Right cardiac atrium (tissue), 5 donors: ENCODE measurements at regions not wholly inside any gene's neighbourhood (a gene's known extent, or its start where the extent isn't known, plus 50 kb on each side); places are given as distances from the start of the nearest gene placed in this dataset.
"Not testable (repeated sequence)": the region's sequence is repeated elsewhere in the genome, so short reads cannot be mapped to it uniquely, and the experiment has no call there.

Experiments used
- ATAC-seq, 2 donors: fragments of 200-7000 bp; cut with Tn5 transposase; one replicate each; pipeline versions ENCODE4 v1.8.0 to v1.9.1; 2020; ENCODE audit warnings: moderate library complexity in 2 of 2, mild to moderate bottlenecking in 1 of 2
- DNase-seq, 3 donors: peaks; one replicate each; pipeline ENCODE4 v3.0.0-alpha.2; 2020
- H3K27ac ChIP-seq: one replicate; pipeline ENCODE4 v1.5.1; 2013; ENCODE audit warnings: mild to moderate bottlenecking, low read length, control low read depth, moderate library complexity
- H3K27me3 ChIP-seq: one replicate; pipeline ENCODE4 v1.6.1; 2013; ENCODE audit not compliant: control insufficient read depth, insufficient read depth
- H3K4me1 ChIP-seq: one replicate; pipeline ENCODE4 v1.6.1; 2013; ENCODE audit warnings: low read length; ENCODE audit not compliant: control insufficient read depth, insufficient read depth
- H3K4me3 ChIP-seq: one replicate; pipeline ENCODE4 v1.5.1; 2013; ENCODE audit warnings: low read length, control low read depth
- H3K9me3 ChIP-seq: one replicate; pipeline ENCODE4 v1.6.1; 2013; ENCODE audit warnings: low read length; ENCODE audit not compliant: control insufficient read depth
- WGBS: extraction: QIAGEN DNeasy Blood & Tissue Kit; methylation state at CpG from one replicate; pipeline ENCODE4 v1.1.7; 2013; 5-methylcytosine and 5-hydroxymethylcytosine counted together
- intact Hi-C, 4 donors: fragments of 100-400 bp; cut with DNase I; formaldehyde crosslinking; loops; one replicate each; pipeline versions ENCODE4 v1.11.0 to v1.14.0; 2022 to 2023
- donor health status: healthy with polysubstance abuse.
- donor health status: DM: no; HTN: yes; CAD: no.
- donor health status: DM: no; HTN: no; CAD: no.
- donor health status: DM: no; HTN: yes; CAD: no; lungs with severe emphysema.
- donor health status: DM: yes; HTN: yes; CAD: no.

GRCh38 chr12:127044836-127045235, 1222.1 kb upstream of the TMEM132C start:
- intact Hi-C loops: no loop called here
- Histone ChIP-seq H3K4me3 (no peak overlapping the region), H3K27me3 (no peaks in the 10 kb centered on the region), H3K4me1 (no peaks in the 10 kb centered on the region), H3K9me3 (no peaks in the 10 kb centered on the region), H3K27ac (no peak overlapping the region)
- WGBS: 9% methylated on average over 1 of the region's 1 CpG
- DNase-seq (no peak), ATAC-seq (no peak)

DNA sequence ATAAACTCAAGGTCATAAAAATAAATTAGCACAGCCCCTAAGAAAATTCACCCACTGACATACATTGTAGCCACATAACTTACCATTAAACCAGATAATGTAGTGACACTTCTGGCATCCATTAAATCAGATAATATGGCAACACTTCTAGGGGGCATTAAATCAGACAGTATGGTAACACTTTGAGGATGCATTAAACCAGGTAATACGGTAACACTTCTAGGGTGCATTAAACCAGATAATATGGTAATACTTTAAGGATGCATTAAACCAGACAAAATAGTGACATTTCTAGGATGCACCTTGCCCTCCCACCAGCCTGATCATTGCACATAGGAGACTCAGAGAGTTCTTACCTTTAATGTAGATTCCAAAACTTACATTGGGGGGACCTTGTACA, 1220.5 kb upstream of the TMEM132C start:
- ATAC-seq (no peak), DNase-seq (no peak)
- no peaks in the 10 kb centered on the region for H3K27me3 ChIP-seq
- no peaks in the 10 kb centered on the region for H3K4me1 ChIP-seq
- H3K4me3 ChIP-seq: no peak overlapping the region
- no peak overlapping the region for H3K27ac ChIP-seq
- 79% methylated on average over 1 of the region's 1 CpG for WGBS
- intact Hi-C loops: no loop called here
- no peaks in the 10 kb centered on the region for H3K9me3 ChIP-seq

DNA sequence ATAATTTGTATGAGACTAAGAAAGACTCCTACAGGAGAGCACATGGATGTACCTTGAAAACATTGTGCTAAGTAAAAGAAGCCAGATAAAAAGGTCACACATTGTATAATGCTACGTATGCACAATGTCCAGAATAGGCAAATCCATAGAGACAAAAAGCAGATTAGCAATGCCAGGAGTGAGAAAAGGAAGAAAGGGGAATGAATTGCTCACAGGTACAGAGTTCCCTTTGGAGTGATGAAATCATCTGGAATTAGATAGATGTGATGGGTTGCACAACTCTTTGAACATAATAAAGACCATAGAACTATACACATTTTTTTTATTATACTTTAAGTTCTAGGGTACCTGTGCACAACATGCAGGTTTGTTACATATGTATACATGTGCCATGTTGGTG, 1218.9 kb upstream of the TMEM132C start:
- Histone ChIP-seq H3K4me3 (no peak overlapping the region), H3K27me3 (no peaks in the 10 kb centered on the region), H3K27ac (no peak overlapping the region), H3K9me3 (no peaks in the 10 kb centered on the region), H3K4me1 (no peaks in the 10 kb centered on the region)
- DNase-seq (no peak), ATAC-seq (no peak)
- intact Hi-C loops: no loop called here
- 70% methylated on average over 1 of the region's 1 CpG for WGBS

- H3K9me3 ChIP-seq, H3K4me1 ChIP-seq, ATAC-seq, H3K27me3 ChIP-seq, DNase-seq, intact Hi-C loops, H3K4me3 ChIP-seq, H3K27ac ChIP-seq: not testable (repeated sequence)
- WGBS: 87% methylated on average over 6 of the region's 6 CpGs
Observed at GRCh38 chr12:127048525-127048924, 1218.4 kb upstream of the TMEM132C start.

DNA sequence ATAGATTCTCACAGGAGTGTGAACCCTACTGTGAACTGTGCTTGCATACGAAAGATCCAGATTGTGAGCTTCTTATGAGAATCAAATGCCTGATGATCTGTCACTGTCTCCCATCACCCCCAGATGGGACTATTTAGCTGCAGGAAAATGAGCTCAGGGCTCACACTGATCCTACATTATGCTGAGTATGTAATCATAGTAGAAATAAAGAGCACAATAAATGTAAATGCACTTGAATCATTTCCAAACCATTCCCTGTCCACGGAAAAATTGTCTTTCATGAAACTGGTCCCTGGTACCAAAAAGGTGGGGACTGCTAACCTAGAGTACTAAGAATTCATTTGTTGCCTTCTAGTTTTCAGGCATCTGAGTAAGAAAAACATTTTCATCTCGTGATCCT, 1215.8 kb upstream of the TMEM132C start:
- no peak overlapping the region for H3K27ac ChIP-seq

DNA sequence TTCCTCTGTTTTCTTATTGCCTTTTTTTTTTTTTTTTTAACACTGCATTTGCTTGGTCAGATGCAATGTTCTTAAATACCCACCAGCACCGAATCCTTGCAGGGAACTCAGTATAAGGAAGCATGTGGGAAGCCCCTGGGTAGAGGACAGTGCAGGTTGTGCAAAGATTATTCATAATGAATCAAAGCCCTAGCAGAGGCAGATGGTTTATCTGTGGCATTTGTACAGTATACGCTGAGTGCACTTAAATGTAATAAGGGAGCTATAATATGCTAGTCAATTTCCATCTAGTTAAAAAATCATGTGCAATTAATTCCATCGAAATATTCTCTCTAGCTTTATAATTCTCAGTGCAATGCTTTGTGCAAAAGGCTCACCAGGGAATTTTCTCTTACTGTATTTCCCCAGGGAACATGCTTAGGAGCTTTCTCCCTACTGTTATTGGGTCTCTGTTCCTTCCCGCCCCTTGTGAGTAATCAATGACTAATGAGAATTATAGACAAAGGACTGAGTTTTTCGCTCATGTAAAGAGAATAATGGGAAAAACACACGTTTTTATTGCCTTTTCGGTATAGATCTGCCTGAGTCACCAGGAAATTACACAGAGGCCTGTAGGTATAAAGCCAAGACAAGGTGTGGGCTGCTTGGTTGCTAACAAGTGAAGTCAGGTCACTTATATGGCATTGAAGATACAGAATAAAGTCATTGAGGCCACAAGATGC, 1214.3 kb upstream of the TMEM132C start:
- DNase-seq: no peak
- no peaks in the 10 kb centered on the region for H3K27me3 ChIP-seq
- 76% methylated on average over 7 of the region's 7 CpGs for WGBS

More for the DNA sequence above, 1215.8 kb upstream of the TMEM132C start:
- ATAC-seq (no peak), DNase-seq (no peak)
- intact Hi-C loops: no loop called here
- Histone ChIP-seq H3K27me3 (no peaks in the 10 kb centered on the region), H3K4me1 (no peaks in the 10 kb centered on the region), H3K9me3 (no peaks in the 10 kb centered on the region), H3K4me3 (no peak overlapping the region)
- 76% methylated on average over 3 of the region's 3 CpGs for WGBS

DNA sequence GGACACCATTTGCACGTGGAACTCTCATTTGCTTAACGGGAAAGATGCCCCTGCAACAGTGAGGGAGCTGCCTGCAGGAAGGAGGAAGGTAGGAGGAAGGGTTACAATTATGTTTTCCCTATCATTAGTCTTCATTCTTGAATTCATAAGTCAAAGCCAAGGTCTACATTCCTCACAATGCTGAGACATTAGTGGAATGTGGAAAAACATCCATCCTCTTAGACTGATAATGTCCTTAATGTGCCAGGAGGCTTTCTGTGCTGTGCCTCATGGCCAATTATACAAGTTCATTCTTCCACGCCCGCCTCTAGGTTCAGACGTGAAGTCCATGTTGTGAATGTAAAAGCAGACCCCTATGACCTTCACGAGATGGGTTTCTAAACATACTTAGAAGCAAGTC, 1212.4 kb upstream of the TMEM132C start:
- no peak for DNase-seq
- WGBS: 36% methylated on average over 6 of the region's 6 CpGs
- intact Hi-C loops: no loop called here
- no peak overlapping the region for H3K27ac ChIP-seq
- ATAC-seq: no peak
- no peak overlapping the region for H3K4me3 ChIP-seq
- no peaks in the 10 kb centered on the region for H3K27me3 ChIP-seq
- H3K9me3 ChIP-seq: no peaks in the 10 kb centered on the region
- H3K4me1 ChIP-seq: no peaks in the 10 kb centered on the region

More for the DNA sequence above, 1214.3 kb upstream of the TMEM132C start:
- no peak overlapping the region for H3K4me3 ChIP-seq
- H3K9me3 ChIP-seq: no peaks in the 10 kb centered on the region
- intact Hi-C loops: no loop called here
- H3K4me1 ChIP-seq: no peaks in the 10 kb centered on the region
- H3K27ac ChIP-seq: no peak overlapping the region
- ATAC-seq: no peak

DNA sequence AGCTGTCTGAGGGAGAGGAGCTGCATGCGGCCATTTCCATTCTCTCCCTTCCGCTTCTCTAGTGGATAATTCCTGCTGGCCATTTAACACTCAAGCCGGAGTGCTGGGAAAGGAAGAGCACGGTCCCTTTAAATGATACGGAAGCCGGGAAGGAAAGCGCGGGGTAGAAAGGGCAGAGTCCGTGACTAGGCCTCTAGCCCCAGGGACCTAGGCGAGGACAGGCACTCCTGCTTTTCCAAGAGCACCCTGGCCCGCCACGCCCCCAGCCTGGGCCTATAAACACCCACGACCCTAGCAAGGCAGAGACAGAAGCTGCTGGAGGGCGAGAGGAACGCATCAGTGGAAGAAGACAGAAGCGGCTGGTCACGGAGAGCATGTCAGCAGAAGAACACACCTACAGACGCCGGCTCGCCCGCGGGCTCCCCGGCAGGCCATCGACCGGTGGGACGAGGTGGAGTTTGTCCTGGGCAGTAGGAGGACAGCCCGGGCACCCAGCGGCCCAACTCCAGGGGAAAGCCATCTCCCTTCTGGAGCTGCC, 1206.6 kb upstream of the TMEM132C start:
- ATAC-seq (no peak), DNase-seq (no peak)
- intact Hi-C loops: no loop called here
- WGBS: 87% methylated on average over 28 of the region's 28 CpGs
- Histone ChIP-seq H3K4me3 (no peak overlapping the region), H3K9me3 (no peaks in the 10 kb centered on the region), H3K27me3 (no peaks in the 10 kb centered on the region), H3K4me1 (no peaks in the 10 kb centered on the region), H3K27ac (no peak overlapping the region)

DNA sequence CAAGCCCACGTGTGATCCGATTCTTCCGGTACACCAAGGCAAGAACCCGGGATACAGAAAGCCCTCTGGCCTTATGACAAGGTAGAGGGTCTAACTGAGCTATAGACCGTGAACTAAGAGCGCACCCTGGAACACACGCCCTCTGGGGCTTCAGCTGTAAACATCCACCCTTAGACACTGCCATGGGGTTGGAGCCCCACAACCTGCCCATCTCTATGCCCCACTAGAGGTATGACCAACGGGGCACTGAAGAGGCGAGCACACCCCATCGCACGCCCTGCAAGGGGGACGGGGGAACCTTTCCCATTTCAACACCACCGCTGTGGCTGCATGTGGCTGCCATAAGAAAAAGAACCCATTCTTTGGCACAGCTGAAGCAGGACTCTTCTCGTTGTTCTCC, 1206.0 kb upstream of the TMEM132C start:
- intact Hi-C loops: no loop called here
- H3K9me3 ChIP-seq: no peaks in the 10 kb centered on the region
- ATAC-seq (no peak), DNase-seq (no peak)
- H3K27me3 ChIP-seq: no peaks in the 10 kb centered on the region
- H3K27ac ChIP-seq: no peak overlapping the region
- H3K4me3 ChIP-seq: no peak overlapping the region
- 94% methylated on average over 14 of the region's 14 CpGs for WGBS
- H3K4me1 ChIP-seq: no peaks in the 10 kb centered on the region

GRCh38 chr12:127063339-127064072, 1203.5 kb upstream of the TMEM132C start:
- intact Hi-C loops: no loop called here
- DNase-seq: no peak
- H3K27me3 ChIP-seq: no peaks in the 10 kb centered on the region
- no peak overlapping the region for H3K4me3 ChIP-seq
- no peaks in the 10 kb centered on the region for H3K9me3 ChIP-seq
- ATAC-seq: no peak
- WGBS: 84% methylated on average over 18 of the region's 18 CpGs
- H3K27ac ChIP-seq: no peak overlapping the region
- no peaks in the 10 kb centered on the region for H3K4me1 ChIP-seq

DNA sequence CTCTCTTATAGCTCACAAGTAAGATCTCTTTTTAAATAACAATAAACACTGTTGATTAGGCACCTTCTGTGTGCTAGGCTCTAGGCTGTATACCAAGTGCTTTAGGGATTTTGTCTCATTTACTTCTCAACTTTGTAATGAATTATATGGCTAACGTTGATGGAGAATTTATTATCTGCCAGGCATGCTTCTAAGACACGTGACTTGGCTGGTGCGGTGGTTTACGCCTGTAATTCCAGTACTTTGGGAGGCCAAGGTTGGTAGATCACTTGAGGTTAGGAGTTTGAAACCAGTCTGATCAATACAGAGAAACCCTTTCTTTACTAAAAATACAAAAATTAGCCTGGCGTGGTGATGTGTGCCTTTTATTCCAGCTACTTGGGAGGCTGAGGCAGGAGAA, 1202.8 kb upstream of the TMEM132C start:
- no peak overlapping the region for H3K27ac ChIP-seq
- H3K27me3 ChIP-seq: no peaks in the 10 kb centered on the region
- no peaks in the 10 kb centered on the region for H3K4me1 ChIP-seq
- no peak overlapping the region for H3K4me3 ChIP-seq
- ATAC-seq (no peak), DNase-seq (no peak)
- no peaks in the 10 kb centered on the region for H3K9me3 ChIP-seq
- intact Hi-C loops: no loop called here
- 88% methylated on average over 5 of the region's 5 CpGs for WGBS
